ENCODE measurements at regions not wholly inside any gene's neighbourhood (a gene's known extent, or its start where the extent isn't known, plus 50 kb on each side); places are given as distances from the start of the nearest gene placed in this dataset.

DNA sequence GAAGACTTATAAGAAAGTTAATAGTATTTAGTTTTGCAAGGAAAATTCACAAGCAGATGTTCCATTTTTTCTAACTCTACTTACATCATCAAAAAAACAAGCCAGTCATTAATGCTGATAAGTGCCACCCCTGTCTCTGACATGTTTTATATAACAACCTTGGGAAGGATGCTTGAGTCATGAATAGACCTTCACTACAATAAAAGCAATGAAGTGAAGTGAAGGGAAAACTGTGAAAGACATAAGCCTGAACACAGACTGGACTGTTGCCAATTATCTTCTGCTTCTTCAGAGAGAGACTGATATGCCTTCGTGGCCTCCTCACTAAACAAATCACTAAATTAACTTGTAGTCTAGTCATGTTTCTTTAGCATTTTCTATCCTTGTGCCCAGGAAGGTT is 353.2 kb downstream of the PDHA2 start:
- POLR2A ChIA-PET (ENCODE audit: unreplicated experiment) = no interaction called here
- CTCF ChIA-PET = no interaction called here
- Histone ChIP-seq H4K20me1 (ENCODE audit: insufficient read depth, low read length) (no peaks in the 10 kb centered on the region), H2AFZ (replicated peaks; ENCODE audit: low read length, poor library complexity) (no peak overlapping the region), H3K4me1 (ENCODE audit: control insufficient read depth, insufficient read depth, low read length) (no peaks in the 10 kb centered on the region), H3K9ac (ENCODE audit: low read depth, low read length) (no peak overlapping the region), H2BK5ac (ENCODE audit: low read depth, low read length, poor library complexity, severe bottlenecking) (no peak overlapping the region), H3K23ac (ENCODE audit: low read depth, low read length) (no peak overlapping the region), H2BK20ac (ENCODE audit: low read depth, low read length) (no peak overlapping the region), H3K79me1 (ENCODE audit: low read depth in 1 of 2, low read length in 2 of 2) (no peaks in the 10 kb centered on the region), H3K14ac (replicated peaks; ENCODE audit: low read depth, low read length) (no peak overlapping the region), H3K4me3 (ENCODE audit: insufficient read depth, low read depth, low read length) (no peak overlapping the region), H4K8ac (ENCODE audit: low read depth in 2 of 2, low read length in 2 of 2) (no peak overlapping the region), H3K27me3 (ENCODE audit: control insufficient read depth, insufficient read depth, low read length) (no peaks in the 10 kb centered on the region), H3K4me2 (ENCODE audit: low read depth, low read length) (no peak overlapping the region), H3K9me1 (ENCODE audit: insufficient read depth, low read length) (no peaks in the 10 kb centered on the region), H2AK9ac (replicated peaks; ENCODE audit: low read depth, low read length, poor library complexity) (no peak overlapping the region), H3K18ac (ENCODE audit: low read depth, low read length) (no peak overlapping the region), H2AK5ac (ENCODE audit: low read depth, low read length) (no peak overlapping the region), H3K56ac (ENCODE audit: extremely low read depth, insufficient read depth, low read length) (no peak overlapping the region), H4K5ac (ENCODE audit: low read depth, low read length) (no peak overlapping the region), H4K91ac (ENCODE audit: insufficient read depth, low read depth, low read length) (no peak overlapping the region), H2BK15ac (ENCODE audit: low read depth, low read length) (no peak overlapping the region), H3K9me3 (ENCODE audit: control insufficient read depth, insufficient read depth, low read length) (peaks cover 6% of the 10 kb centered on the region; the same call in 1 of the 2 replicates), H2BK120ac (ENCODE audit: low read depth, low read length) (no peak overlapping the region), H3K27ac (ENCODE audit: insufficient read depth, low read length) (no peak overlapping the region), H3K4ac (ENCODE audit: low read depth, low read length) (no peak overlapping the region), H3K36me3 (ENCODE audit: control insufficient read depth, insufficient read depth, low read length) (no peaks in the 10 kb centered on the region)
- dilution Hi-C loops (cut with HindIII; ENCODE audit: low sequenced_read_pairs, unreplicated experiment) = no loop called here
- DNase-seq (no peak), ATAC-seq (ENCODE audit: low read depth) (no peak)
- TF ChIP-seq CHD1 (IDR thresholded peaks at IDR 0.05; ENCODE audit: low read depth, low read length) (no peak), RAD21 (IDR thresholded peaks at IDR 0.05; ENCODE audit: low read length) (no peak), SMC3 (IDR thresholded peaks at IDR 0.05; ENCODE audit: low read depth, low read length) (no peak), POLR2A (IDR thresholded peaks at IDR 0.05; ENCODE audit: low read depth, low read length) (no peak)
- TF ChIP-seq, protein P1, sequence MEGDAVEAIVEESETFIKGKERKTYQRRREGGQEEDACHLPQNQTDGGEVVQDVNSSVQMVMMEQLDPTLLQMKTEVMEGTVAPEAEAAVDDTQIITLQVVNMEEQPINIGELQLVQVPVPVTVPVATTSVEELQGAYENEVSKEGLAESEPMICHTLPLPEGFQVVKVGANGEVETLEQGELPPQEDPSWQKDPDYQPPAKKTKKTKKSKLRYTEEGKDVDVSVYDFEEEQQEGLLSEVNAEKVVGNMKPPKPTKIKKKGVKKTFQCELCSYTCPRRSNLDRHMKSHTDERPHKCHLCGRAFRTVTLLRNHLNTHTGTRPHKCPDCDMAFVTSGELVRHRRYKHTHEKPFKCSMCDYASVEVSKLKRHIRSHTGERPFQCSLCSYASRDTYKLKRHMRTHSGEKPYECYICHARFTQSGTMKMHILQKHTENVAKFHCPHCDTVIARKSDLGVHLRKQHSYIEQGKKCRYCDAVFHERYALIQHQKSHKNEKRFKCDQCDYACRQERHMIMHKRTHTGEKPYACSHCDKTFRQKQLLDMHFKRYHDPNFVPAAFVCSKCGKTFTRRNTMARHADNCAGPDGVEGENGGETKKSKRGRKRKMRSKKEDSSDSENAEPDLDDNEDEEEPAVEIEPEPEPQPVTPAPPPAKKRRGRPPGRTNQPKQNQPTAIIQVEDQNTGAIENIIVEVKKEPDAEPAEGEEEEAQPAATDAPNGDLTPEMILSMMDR (conservative IDR thresholded peaks at IDR 0.05; ENCODE audit: low read depth, low read length) = no peak
- in situ Hi-C loops (cut with MboI; ENCODE audit: low sequenced_read_pairs) = no loop called here
- intact Hi-C loops (cut with micrococcal nuclease) = no loop called here
- BruUV-seq (replicated peaks) = no TSS peak
- no CpG with 5 or more reads among the region's 1 CpG for whole genome bisulfite sequencing, 2 experiments (ENCODE audit: extremely low coverage in 2 of 2, insufficient read length in 1 of 2)
